Gastrocnemius medialis (tissue), 4 donors: ENCODE measurements at regions not wholly inside any gene's neighbourhood (a gene's known extent, or its start where the extent isn't known, plus 50 kb on each side); places are given as distances from the start of the nearest gene placed in this dataset.

Source experiments
- POLR2A ChIP-seq, 2 donors: fragments of 450-650 bp; IDR thresholded peaks; one replicate each; pipeline ENCODE4 v1.6.1; 2017; ENCODE audit warnings: antibody characterized with exemption in 2 of 2, mild to moderate bottlenecking in 2 of 2, moderate library complexity in 2 of 2
- TF ChIP-seq, protein P1 (sequence below), 5 experiments: fragments of 450-650 bp in 3 of 5; fragments of 200-600 bp in 2 of 5; sonication (generic) in 2 of 5; IDR thresholded peaks in 4 of 5; conservative IDR thresholded peaks in 1 of 5; 1 replicate in 4 of 5; 2 replicates in 1 of 5; pipeline ENCODE4 v1.5.1; 2016 to 2019; ENCODE audit warnings: antibody characterized with exemption in 5 of 5, mild to moderate bottlenecking in 3 of 5, moderate library complexity in 3 of 5

DNA sequence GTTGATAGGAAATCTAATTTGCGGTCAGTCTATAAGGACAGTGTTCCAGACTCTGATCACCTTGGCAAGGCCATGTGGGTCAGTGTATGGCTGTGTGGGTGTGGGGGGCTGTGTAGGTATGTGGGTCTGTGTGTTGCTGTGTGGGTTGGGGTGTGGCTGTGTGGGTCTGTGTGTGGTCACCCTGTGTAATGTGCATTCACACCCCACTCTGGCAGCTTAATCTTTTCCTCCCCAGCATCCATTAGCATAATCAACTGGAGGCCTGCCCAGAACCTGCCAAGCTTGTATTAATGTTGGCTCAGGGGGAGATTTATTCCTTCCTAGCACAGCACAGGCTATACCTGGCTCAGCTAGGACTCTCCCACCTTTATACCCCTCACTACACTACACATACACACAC lies 203.2 kb downstream of the TUBA3C start:
- TF ChIP-seq, protein P1, sequence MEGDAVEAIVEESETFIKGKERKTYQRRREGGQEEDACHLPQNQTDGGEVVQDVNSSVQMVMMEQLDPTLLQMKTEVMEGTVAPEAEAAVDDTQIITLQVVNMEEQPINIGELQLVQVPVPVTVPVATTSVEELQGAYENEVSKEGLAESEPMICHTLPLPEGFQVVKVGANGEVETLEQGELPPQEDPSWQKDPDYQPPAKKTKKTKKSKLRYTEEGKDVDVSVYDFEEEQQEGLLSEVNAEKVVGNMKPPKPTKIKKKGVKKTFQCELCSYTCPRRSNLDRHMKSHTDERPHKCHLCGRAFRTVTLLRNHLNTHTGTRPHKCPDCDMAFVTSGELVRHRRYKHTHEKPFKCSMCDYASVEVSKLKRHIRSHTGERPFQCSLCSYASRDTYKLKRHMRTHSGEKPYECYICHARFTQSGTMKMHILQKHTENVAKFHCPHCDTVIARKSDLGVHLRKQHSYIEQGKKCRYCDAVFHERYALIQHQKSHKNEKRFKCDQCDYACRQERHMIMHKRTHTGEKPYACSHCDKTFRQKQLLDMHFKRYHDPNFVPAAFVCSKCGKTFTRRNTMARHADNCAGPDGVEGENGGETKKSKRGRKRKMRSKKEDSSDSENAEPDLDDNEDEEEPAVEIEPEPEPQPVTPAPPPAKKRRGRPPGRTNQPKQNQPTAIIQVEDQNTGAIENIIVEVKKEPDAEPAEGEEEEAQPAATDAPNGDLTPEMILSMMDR (IDR thresholded peaks at IDR 0.05 in 4 of 5, conservative IDR thresholded peaks at IDR 0.05 in 1 of 5) = no peak
- TF ChIP-seq POLR2A (IDR thresholded peaks at IDR 0.05) = no peak
